Rectal smooth muscle tissue (tissue), 1 donor: ENCODE measurements at regions not wholly inside any gene's neighbourhood (a gene's known extent, or its start where the extent isn't known, plus 50 kb on each side); places are given as distances from the start of the nearest gene placed in this dataset.
"Not testable (repeated sequence)": the region's sequence is repeated elsewhere in the genome, so short reads cannot be mapped to it uniquely, and the experiment has no call there.

Experiments used
- H3K27ac ChIP-seq: one replicate; pipeline ENCODE4 v1.7.0; 2013; ENCODE audit warnings: low read depth, low read length, inconsistent platforms
- H3K27me3 ChIP-seq: one replicate; pipeline ENCODE4 v1.7.0; 2013; ENCODE audit warnings: low read length; ENCODE audit not compliant: control insufficient read depth, insufficient read depth
- H3K36me3 ChIP-seq: one replicate; pipeline ENCODE4 v1.7.0; 2013; ENCODE audit warnings: low read length; ENCODE audit not compliant: control insufficient read depth, insufficient read depth
- H3K4me1 ChIP-seq: one replicate; pipeline ENCODE4 v1.7.0; 2013; ENCODE audit warnings: low read length; ENCODE audit not compliant: control insufficient read depth, insufficient read depth
- H3K4me3 ChIP-seq: one replicate; pipeline ENCODE4 v1.7.0; 2013; ENCODE audit warnings: low read length
- H3K9ac ChIP-seq: one replicate; pipeline ENCODE4 v1.7.0; 2013; ENCODE audit warnings: low read length

DNA sequence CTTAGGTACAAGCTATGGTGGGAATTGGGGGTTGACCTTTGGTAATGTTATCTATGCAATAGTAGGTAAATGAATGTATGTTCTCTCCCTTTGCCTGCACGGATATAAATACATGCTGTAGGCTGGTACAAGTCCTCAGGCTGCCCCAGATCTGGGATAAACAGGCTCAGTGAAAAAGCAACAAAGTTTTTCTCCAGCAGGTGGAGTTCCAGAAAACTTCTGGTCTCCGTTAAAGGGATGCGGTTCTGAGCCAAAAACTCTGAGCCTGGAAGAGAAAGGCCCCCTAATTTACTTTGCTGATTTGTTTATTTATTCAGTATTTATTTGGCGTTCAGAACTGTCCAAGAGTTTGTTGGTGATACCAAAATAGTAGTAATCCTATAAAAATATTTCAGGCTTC lies 204.7 kb downstream of the ADRA2A start:
- Histone ChIP-seq H3K27ac (no peak overlapping the region), H3K27me3 (no peaks in the 10 kb centered on the region), H3K4me3 (no peak overlapping the region), H3K36me3 (no peaks in the 10 kb centered on the region), H3K4me1 (no peaks in the 10 kb centered on the region), H3K9ac (no peak overlapping the region)

DNA sequence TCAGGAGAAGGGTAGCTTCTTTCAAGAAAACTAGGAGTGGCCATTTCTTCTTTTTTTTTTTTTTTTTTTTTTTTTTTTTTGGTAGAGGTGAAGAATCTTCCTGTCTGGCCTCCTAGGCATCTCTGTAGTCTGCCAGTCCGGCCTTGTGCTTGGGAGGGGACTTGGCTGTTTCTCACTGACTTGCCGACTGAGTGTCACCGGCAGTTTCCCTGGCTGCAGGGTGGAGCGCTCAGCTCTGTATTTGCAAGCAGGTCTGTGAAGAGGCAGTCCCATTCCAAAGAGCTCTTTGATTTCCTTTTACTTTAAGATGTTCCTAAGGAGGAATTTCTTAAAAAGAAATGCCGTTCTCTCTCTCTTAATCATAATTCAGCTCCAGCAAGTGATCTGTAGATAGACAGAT lies 212.6 kb downstream of the ADRA2A start:
- H3K4me1 ChIP-seq: no peaks in the 10 kb centered on the region
- H3K4me3 ChIP-seq: no peak overlapping the region
- no peaks in the 10 kb centered on the region for H3K27me3 ChIP-seq
- no peaks in the 10 kb centered on the region for H3K36me3 ChIP-seq
- H3K9ac ChIP-seq: no peak overlapping the region
- no peak overlapping the region for H3K27ac ChIP-seq

DNA sequence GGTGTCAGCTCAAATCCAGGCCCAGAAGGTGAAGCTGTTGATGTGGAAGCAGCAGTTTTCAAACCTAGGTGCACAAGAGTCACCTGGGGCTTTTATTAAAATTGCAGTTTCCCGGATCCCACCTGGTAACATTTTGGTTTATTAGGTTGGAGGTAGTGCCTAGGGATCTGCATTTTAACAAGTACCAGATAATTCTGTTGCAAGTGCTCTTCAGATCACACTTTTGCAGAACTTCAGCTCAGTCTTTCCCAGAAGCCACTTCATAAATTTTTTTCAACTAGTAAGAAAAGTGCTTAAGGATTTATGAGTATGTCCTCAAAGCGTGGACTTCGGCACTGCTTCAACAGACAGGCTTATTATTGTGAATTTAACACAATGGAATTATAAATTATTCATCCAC lies 213.8 kb downstream of the ADRA2A start:
- Histone ChIP-seq H3K27ac (no peak overlapping the region), H3K27me3 (no peaks in the 10 kb centered on the region), H3K36me3 (no peaks in the 10 kb centered on the region), H3K4me3 (no peak overlapping the region), H3K4me1 (no peaks in the 10 kb centered on the region), H3K9ac (no peak overlapping the region)

DNA sequence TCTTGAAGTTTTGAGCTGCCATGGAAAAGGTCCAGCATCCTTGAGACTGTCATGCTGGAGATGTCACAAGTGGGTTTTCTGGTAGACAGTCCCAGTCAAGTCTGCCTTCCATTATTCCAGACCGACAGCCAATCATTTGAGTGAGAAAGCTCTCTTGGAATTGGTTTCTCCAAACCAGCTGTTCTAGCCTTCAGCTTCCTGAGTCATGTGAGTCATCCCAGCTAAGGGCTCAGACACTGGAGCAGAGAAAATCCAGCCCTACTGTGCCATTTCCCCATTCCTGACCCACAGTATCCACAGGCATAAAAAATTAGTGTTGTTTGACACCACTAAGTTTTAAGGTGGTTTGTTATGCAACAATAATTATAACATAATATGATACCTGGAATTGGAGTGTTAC lies 219.0 kb downstream of the ADRA2A start:
- no peak overlapping the region for H3K9ac ChIP-seq
- H3K27ac ChIP-seq: no peak overlapping the region
- no peaks in the 10 kb centered on the region for H3K36me3 ChIP-seq
- no peak overlapping the region for H3K4me3 ChIP-seq
- H3K27me3 ChIP-seq: no peaks in the 10 kb centered on the region
- no peaks in the 10 kb centered on the region for H3K4me1 ChIP-seq

DNA sequence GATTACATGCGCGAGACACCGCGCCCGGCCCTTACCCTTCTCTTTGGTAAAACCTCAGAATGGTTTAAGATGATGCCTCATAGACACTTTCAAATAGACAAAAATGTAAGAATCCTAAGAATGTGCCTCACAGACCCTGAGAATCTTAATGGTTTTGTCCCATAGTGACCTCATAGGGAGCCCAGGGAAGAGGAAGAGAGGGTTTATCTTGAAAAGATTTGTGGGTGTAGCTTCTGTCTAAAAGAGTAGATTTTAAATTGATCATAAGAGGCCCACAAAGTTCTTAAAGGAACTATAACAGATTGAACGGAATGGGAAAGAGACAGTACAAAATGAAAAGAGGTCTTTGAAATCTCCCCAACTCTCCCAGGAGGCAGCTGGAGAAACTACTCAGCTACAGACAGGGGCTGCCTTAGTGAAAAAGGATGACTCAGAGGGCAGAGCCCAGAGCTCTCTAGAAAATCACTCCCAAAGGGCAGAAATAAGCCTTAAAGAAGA lies 220.6 kb downstream of the ADRA2A start:
- Histone ChIP-seq H3K9ac (no peak overlapping the region), H3K27me3 (no peaks in the 10 kb centered on the region), H3K4me1 (no peaks in the 10 kb centered on the region), H3K4me3 (no peak overlapping the region), H3K36me3 (no peaks in the 10 kb centered on the region), H3K27ac (peak overlapping the region; percentile 38)

DNA sequence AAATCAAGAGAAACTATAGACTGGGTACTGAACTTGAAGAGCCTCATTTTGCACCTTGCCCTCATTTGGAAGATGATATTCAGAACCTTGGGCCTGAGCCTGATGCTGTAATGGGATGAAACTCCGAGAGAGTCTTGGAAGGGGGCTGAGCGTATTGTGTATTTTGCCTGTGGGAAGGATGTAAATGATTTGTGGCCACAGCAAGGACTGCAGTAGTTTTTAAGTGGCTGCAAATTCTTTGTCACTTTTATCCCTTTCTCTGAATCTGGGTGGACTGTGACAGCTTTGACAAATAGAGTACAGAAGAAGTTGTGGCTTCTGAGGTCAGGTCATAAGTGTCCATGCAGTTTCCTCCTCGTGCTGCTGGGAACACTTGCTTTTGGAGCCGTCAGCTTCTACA lies 221.2 kb downstream of the ADRA2A start:
- no peaks in the 10 kb centered on the region for H3K36me3 ChIP-seq
- no peaks in the 10 kb centered on the region for H3K4me1 ChIP-seq
- no peak overlapping the region for H3K27ac ChIP-seq
- no peak overlapping the region for H3K4me3 ChIP-seq
- H3K9ac ChIP-seq: no peak overlapping the region
- no peaks in the 10 kb centered on the region for H3K27me3 ChIP-seq

DNA sequence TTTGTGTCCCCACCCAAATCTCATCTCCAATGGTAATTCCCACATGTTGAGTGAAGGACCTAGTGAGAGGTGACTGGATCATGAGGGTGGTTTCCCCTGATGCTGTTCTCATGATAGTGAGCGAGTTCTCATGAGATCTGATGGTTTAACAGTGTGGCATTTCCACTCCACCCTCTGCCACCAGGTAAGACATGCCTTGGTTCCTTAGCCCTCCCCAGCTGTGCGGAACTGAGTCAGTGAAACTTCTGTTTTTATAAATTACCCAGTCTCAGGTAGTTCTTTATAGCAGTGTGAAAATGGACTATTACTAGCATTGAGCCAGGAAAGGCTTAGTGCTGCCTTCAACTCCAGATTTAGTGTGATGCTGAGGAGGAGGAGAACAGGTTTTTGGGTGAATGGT lies 222.2 kb downstream of the ADRA2A start:
- H3K27ac ChIP-seq: no peak overlapping the region
- H3K36me3 ChIP-seq: no peaks in the 10 kb centered on the region
- H3K4me1 ChIP-seq: no peaks in the 10 kb centered on the region
- no peak overlapping the region for H3K9ac ChIP-seq
- no peaks in the 10 kb centered on the region for H3K27me3 ChIP-seq
- no peak overlapping the region for H3K4me3 ChIP-seq

DNA sequence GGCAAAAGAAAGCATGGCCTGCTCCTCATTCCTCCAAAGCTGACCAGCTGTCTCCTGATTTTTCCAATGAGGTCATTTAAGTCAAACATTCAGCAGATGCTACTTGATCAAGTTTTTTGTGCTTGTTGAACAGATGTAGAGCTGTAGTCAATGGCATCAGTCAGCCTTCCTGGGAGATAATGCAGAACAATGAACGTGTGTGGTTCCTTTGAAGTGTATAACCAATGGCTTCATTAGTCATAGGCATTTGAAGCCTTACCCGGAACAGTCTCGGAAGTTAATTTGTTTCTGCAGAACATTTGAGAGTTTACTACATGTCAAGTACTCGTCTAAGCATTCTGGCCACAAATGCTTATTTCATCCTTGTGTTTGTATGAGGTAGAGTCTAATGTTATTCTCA lies 227.1 kb downstream of the ADRA2A start:
- H3K4me1 ChIP-seq: no peaks in the 10 kb centered on the region
- no peaks in the 10 kb centered on the region for H3K27me3 ChIP-seq
- no peaks in the 10 kb centered on the region for H3K36me3 ChIP-seq
- H3K4me3 ChIP-seq: no peak overlapping the region
- no peak overlapping the region for H3K27ac ChIP-seq
- H3K9ac ChIP-seq: no peak overlapping the region

DNA sequence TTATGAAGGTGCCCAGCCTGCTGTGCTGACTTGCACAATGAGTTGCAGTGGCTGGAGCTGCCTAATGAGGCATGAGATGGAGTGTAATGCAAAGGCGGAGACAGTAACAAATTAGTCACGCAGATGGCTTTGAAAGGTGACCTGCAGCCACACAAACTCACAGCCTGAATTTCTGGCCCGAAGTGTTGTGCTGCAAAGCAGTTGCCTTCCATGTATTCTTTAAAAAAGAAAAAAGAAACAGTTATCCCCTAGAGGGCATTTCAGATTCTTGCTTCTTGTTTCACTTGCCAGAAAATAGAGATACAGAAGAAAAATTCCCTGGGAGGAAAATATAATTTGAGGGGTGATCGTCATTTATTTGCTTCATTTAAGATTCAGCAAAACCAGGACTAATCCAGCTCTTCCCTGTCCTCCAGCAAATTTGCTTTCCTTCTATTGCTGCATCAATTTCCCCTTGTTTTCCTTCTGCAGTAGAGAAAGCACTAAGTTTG lies 239.9 kb downstream of the ADRA2A start:
- H3K27me3 ChIP-seq: no peaks in the 10 kb centered on the region
- no peaks in the 10 kb centered on the region for H3K4me1 ChIP-seq
- H3K27ac ChIP-seq: no peak overlapping the region
- H3K36me3 ChIP-seq: no peaks in the 10 kb centered on the region
- no peak overlapping the region for H3K9ac ChIP-seq
- peak overlapping the region; percentile 17 for H3K4me3 ChIP-seq

DNA sequence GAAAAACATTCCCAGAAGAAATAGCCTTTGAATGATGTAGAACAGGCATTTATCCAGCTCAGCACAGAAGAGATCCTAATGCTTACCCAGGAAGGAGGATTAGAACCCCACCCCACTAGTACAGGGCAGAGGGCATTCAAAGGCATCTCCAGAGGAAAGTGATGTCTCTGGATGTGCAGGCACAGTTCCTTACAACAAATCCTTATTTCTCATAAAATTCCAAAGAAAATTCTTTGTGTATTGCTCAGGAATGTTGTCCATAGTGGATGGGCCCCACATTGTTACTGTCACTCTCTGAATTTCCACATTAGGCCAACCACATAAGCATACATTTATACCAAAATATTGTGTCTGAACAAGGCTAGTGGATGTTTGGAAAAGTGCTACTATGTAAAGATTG lies 243.0 kb downstream of the ADRA2A start:
- no peak overlapping the region for H3K9ac ChIP-seq
- H3K27ac ChIP-seq: no peak overlapping the region

DNA sequence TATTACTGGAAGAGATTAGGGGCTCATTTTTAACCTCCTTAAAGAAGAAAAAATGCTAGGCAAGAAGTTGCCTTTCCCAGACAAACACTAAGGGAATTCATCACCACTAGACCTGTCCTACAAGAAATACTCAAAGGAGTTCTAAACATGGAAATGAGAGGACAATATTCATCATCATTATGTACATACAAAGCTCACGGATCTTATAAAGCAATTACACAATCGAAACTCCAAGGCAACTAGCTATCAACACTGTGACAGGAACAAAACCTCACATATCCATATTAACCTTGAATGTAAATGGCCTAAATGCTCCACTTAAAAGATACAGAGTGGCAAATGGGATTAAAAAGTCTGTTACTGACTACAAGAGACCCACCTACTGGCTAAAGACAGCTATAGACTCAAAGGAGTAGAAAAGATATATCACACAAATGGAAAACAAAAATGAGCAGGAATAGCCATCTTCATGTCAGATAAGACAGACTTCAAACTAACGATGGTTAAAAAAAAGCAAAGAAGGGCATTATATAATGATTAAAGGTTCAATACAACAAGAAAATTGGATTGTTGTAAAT lies 246.6 kb downstream of the ADRA2A start:
- H3K9ac ChIP-seq: no peak overlapping the region
- no peak overlapping the region for H3K27ac ChIP-seq
- H3K4me3 ChIP-seq: no peak overlapping the region
- no peaks in the 10 kb centered on the region for H3K27me3 ChIP-seq
- no peaks in the 10 kb centered on the region for H3K4me1 ChIP-seq
- no peaks in the 10 kb centered on the region for H3K36me3 ChIP-seq

More for the DNA sequence above, 243.0 kb downstream of the ADRA2A start:
- Histone ChIP-seq H3K4me1 (no peaks in the 10 kb centered on the region), H3K4me3 (no peak overlapping the region), H3K27me3 (no peaks in the 10 kb centered on the region), H3K36me3 (no peaks in the 10 kb centered on the region)

DNA sequence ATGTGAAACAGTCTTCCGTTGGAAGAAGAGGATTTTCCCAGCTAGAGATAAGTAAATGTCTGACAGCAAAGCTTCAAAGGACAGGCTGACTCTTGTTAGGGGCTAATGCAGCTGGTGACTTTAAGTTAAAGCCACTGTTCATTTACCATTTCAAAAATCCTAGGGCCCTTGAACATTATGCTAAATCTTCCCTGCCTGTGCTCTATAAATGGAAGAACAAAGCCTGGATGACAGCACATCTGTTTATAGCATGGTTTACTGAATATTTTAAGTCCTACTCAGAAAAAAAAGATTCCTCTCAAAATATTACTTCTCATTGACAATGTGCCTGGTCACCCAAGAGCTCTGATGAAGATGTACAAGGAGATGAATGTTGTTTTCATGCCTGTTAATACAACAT lies 255.3 kb downstream of the ADRA2A start:
- H3K4me1 ChIP-seq, H3K9ac ChIP-seq, H3K27ac ChIP-seq, H3K27me3 ChIP-seq, H3K4me3 ChIP-seq, H3K36me3 ChIP-seq: not testable (repeated sequence)

DNA sequence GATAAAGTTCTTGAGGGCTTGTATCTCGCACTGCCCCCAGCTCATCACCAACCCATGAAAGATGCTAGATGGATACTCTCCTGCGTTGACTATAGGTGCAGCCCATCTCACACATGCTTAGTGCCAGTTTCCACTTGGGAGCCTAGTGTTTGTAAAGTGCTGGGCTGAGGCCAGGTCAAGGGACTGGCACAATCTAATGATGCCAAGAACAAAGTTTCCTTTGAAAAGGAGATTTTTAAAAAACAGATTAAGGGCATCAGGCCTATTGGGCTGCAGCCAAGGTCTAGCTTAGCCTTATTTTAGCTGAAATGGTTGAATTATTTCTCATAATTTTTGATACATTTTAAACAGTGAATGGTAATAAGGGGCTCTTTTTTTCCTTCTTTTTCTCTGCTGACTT lies 259.0 kb downstream of the ADRA2A start:
- Histone ChIP-seq H3K4me1 (no peaks in the 10 kb centered on the region), H3K9ac (no peak overlapping the region), H3K4me3 (no peak overlapping the region), H3K36me3 (no peaks in the 10 kb centered on the region), H3K27ac (no peak overlapping the region), H3K27me3 (no peaks in the 10 kb centered on the region)
